ENCODE measurements at regions not wholly inside any gene's neighbourhood (a gene's known extent, or its start where the extent isn't known, plus 50 kb on each side); places are given as distances from the start of the nearest gene placed in this dataset.
"Not testable (repeated sequence)": the region's sequence is repeated elsewhere in the genome, so short reads cannot be mapped to it uniquely, and the experiment has no call there.

DNA sequence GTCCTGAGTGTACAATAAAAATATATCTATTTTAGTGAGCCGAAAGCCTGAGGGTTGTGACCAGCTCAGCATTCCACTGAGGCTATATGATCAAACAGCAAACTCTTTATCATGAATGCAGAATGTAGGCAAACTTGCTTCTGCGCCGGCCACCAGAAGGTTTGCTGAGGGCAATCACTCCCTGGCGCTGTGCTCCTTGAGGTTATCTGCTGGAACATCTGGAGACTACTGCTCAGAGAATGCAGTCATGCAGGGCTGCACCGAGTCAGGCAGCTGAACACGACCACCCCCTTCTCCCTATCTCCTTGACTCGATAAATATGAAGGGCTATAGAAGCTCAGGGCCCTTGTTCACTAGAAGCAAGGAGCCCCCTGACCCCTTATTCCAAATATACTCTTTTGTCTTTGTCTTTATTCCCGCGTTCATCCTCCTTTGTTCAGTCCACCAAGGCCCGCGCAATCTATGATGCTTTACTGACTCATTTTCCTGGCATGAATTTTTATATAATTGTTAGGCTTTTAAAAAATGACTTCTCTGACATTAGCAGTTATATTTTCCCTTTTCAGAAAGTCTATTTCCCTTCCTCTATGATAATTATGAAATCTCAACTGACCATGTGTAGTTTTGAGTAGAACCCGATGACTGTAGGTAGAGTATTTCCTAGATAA, 1089.3 kb downstream of the SLC16A7 start:
- H3K4me3 ChIP-seq (ENCODE audit: low read length), result no peak overlapping the region
- H3K9ac ChIP-seq (ENCODE audit: low read length), result no peak overlapping the region
- H3K27ac ChIP-seq (ENCODE audit: low read depth, low read length), result no peak overlapping the region

GRCh38 chr12:60689137-60689536, 1093.3 kb downstream of the SLC16A7 start:
- no peaks in the 10 kb centered on the region for H3K36me3 ChIP-seq (ENCODE audit: control insufficient read depth, insufficient read depth, low read length)

More for the DNA sequence above, 1089.3 kb downstream of the SLC16A7 start:
- no peaks in the 10 kb centered on the region for H3K36me3 ChIP-seq (ENCODE audit: control insufficient read depth, insufficient read depth, low read length)
- no peaks in the 10 kb centered on the region for H3K4me1 ChIP-seq (ENCODE audit: control insufficient read depth, insufficient read depth, low read length)
- H3K27me3 ChIP-seq (ENCODE audit: control insufficient read depth, insufficient read depth, low read length), result no peaks in the 10 kb centered on the region

DNA sequence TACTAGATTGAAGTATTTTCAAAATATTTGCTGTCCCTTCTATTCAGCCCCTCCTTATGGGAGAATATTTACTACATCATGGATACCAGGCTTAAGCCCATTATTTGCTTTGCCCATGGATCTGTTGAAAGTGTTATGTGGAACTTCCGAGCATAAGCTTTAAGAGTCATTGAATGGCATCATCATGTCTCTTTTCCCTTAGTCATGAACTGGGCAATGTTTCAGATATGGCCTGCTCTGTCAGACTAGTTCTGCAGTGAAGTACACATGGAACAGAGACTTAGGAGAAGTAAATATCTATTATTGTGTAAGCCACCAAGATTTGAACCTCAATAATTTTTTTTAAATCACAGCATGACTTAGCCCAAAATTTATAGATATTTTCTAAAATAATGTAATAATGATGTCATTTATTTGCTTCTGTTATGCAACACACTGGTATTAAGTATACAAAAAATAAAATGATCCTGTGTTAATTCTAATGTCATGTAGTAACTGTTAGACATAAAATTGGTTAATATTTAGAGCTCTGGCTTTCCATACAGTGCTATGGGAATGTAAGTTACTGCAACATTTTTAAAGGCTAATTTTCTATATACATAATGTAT, 1097.3 kb downstream of the SLC16A7 start:
- Histone ChIP-seq H3K36me3 (ENCODE audit: control insufficient read depth, insufficient read depth, low read length) (no peaks in the 10 kb centered on the region), H3K9ac (ENCODE audit: low read length) (no peak overlapping the region), H3K4me3 (ENCODE audit: low read length) (no peak overlapping the region), H3K27ac (ENCODE audit: low read depth, low read length) (no peak overlapping the region), H3K27me3 (ENCODE audit: control insufficient read depth, insufficient read depth, low read length) (no peaks in the 10 kb centered on the region), H3K4me1 (ENCODE audit: control insufficient read depth, insufficient read depth, low read length) (no peaks in the 10 kb centered on the region)

More at GRCh38 chr12:60689137-60689536, 1093.3 kb downstream of the SLC16A7 start:
- no peak overlapping the region for H3K4me3 ChIP-seq (ENCODE audit: low read length)
- no peaks in the 10 kb centered on the region for H3K4me1 ChIP-seq (ENCODE audit: control insufficient read depth, insufficient read depth, low read length)
- H3K27ac ChIP-seq (ENCODE audit: low read depth, low read length), result no peak overlapping the region
- no peak overlapping the region for H3K9ac ChIP-seq (ENCODE audit: low read length)
- H3K27me3 ChIP-seq (ENCODE audit: control insufficient read depth, insufficient read depth, low read length), result no peaks in the 10 kb centered on the region

GRCh38 chr12:60704171-60704914, 1108.5 kb downstream of the SLC16A7 start:
- no peak overlapping the region for H3K9ac ChIP-seq (ENCODE audit: low read length)
- H3K27ac ChIP-seq (ENCODE audit: low read depth, low read length), result no peak overlapping the region
- no peaks in the 10 kb centered on the region for H3K36me3 ChIP-seq (ENCODE audit: control insufficient read depth, insufficient read depth, low read length)
- H3K4me3 ChIP-seq (ENCODE audit: low read length), result no peak overlapping the region
- no peaks in the 10 kb centered on the region for H3K27me3 ChIP-seq (ENCODE audit: control insufficient read depth, insufficient read depth, low read length)
- H3K4me1 ChIP-seq (ENCODE audit: control insufficient read depth, insufficient read depth, low read length), result no peaks in the 10 kb centered on the region

- Histone ChIP-seq H3K4me3 (ENCODE audit: low read length) (no peak overlapping the region), H3K9ac (ENCODE audit: low read length) (no peak overlapping the region), H3K36me3 (ENCODE audit: control insufficient read depth, insufficient read depth, low read length) (no peaks in the 10 kb centered on the region), H3K27ac (ENCODE audit: low read depth, low read length) (no peak overlapping the region), H3K27me3 (ENCODE audit: control insufficient read depth, insufficient read depth, low read length) (no peaks in the 10 kb centered on the region), H3K4me1 (ENCODE audit: control insufficient read depth, insufficient read depth, low read length) (no peaks in the 10 kb centered on the region)
Measured at GRCh38 chr12:60710246-60710645, 1114.4 kb downstream of the SLC16A7 start.

DNA sequence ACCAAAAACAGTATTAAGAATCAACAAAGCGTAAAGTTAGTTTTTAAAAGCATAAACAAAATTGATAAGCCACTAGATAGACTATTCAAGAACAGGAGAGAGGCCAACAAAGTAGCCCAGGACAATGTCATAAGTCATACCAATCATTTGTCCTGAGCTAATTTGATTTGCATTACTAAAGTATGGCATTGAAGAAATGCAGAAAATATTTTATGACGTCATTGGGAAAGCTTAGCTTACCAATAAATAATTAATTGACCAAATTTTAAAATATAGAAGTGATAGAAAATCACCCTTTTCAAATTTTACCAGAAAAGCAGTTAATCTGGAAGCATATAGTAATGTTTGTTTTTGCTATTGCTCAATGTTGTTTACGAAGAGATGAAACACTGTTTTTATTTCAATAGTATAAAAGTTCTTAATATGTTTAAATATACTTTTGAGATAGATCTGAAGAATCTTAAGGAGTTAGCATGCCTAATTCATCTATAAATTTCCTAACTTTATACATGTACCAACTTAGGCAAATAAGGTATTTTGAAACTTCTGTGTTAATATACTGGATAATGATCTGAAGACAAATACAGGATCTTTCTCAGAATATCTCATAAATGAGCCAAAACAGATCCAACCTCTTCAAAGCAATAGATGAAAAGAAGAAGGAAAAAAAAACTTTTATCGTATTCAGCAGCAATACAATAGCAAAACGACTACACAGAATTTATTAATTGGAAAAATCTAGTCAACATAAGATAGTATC, 1118.5 kb downstream of the SLC16A7 start:
- no peaks in the 10 kb centered on the region for H3K4me1 ChIP-seq (ENCODE audit: control insufficient read depth, insufficient read depth, low read length)
- H3K4me3 ChIP-seq (ENCODE audit: low read length), result no peak overlapping the region
- H3K9ac ChIP-seq (ENCODE audit: low read length), result no peak overlapping the region
- no peaks in the 10 kb centered on the region for H3K27me3 ChIP-seq (ENCODE audit: control insufficient read depth, insufficient read depth, low read length)
- no peaks in the 10 kb centered on the region for H3K36me3 ChIP-seq (ENCODE audit: control insufficient read depth, insufficient read depth, low read length)
- no peak overlapping the region for H3K27ac ChIP-seq (ENCODE audit: low read depth, low read length)

DNA sequence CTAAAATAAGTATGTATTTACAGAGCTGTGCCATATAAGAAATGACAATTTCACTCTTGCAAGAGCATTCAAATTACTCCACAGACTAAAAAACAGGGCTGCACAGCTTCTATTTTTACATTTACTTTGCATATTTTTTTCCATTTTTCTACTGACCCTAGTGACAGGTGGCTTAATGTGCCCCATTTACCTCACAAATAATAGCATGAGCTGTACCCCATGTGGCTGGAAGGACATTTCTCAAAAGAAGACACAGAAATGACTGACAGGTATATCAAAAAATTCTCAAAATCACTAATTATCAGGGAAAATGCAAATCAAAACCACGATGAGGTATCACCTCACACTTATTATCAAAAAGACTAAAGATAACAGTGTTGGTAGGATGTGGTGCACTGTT, 1128.6 kb downstream of the SLC16A7 start:
- H3K4me1 ChIP-seq (ENCODE audit: control insufficient read depth, insufficient read depth, low read length), result no peaks in the 10 kb centered on the region
- H3K4me3 ChIP-seq (ENCODE audit: low read length), result no peak overlapping the region
- no peak overlapping the region for H3K27ac ChIP-seq (ENCODE audit: low read depth, low read length)
- H3K27me3 ChIP-seq (ENCODE audit: control insufficient read depth, insufficient read depth, low read length), result no peaks in the 10 kb centered on the region
- no peaks in the 10 kb centered on the region for H3K36me3 ChIP-seq (ENCODE audit: control insufficient read depth, insufficient read depth, low read length)
- H3K9ac ChIP-seq (ENCODE audit: low read length), result no peak overlapping the region

DNA sequence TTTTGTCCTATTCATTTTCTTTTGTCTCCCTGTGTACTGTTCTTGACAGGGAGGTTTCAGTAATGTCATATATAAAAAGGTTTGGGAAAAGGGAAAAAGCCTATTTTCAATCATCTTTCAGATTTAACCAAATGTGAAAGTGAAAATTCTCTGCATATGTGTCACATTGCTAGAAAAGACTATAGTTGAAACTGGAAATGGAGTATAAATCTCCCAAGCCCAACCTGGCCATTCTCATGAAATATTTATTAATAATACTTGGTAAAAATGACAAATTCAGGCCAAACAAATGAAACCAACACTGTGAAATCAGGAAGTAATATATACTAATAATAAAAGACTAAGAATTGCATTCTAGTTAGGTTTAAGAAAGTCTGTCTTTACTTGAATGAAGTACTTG, 1129.2 kb downstream of the SLC16A7 start:
- Histone ChIP-seq H3K36me3 (ENCODE audit: control insufficient read depth, insufficient read depth, low read length) (no peaks in the 10 kb centered on the region), H3K4me3 (ENCODE audit: low read length) (no peak overlapping the region), H3K27me3 (ENCODE audit: control insufficient read depth, insufficient read depth, low read length) (no peaks in the 10 kb centered on the region), H3K4me1 (ENCODE audit: control insufficient read depth, insufficient read depth, low read length) (no peaks in the 10 kb centered on the region), H3K9ac (ENCODE audit: low read length) (no peak overlapping the region), H3K27ac (ENCODE audit: low read depth, low read length) (no peak overlapping the region)

GRCh38 chr12:60752589-60752988, 1156.8 kb downstream of the SLC16A7 start:
- Histone ChIP-seq H3K4me3 (ENCODE audit: low read length) (no peak overlapping the region), H3K36me3 (ENCODE audit: control insufficient read depth, insufficient read depth, low read length) (no peaks in the 10 kb centered on the region), H3K27me3 (ENCODE audit: control insufficient read depth, insufficient read depth, low read length) (no peaks in the 10 kb centered on the region), H3K27ac (ENCODE audit: low read depth, low read length) (no peak overlapping the region), H3K4me1 (ENCODE audit: control insufficient read depth, insufficient read depth, low read length) (no peaks in the 10 kb centered on the region), H3K9ac (ENCODE audit: low read length) (no peak overlapping the region)

- Histone ChIP-seq H3K4me3 (ENCODE audit: low read length) (no peak overlapping the region), H3K9ac (ENCODE audit: low read length) (no peak overlapping the region), H3K27me3 (ENCODE audit: control insufficient read depth, insufficient read depth, low read length) (no peaks in the 10 kb centered on the region), H3K36me3 (ENCODE audit: control insufficient read depth, insufficient read depth, low read length) (no peaks in the 10 kb centered on the region), H3K4me1 (ENCODE audit: control insufficient read depth, insufficient read depth, low read length) (no peaks in the 10 kb centered on the region), H3K27ac (ENCODE audit: low read depth, low read length) (no peak overlapping the region)
Measured at GRCh38 chr12:60758224-60758623, 1162.4 kb downstream of the SLC16A7 start.

GRCh38 chr12:60760965-60761364, 1165.1 kb downstream of the SLC16A7 start:
- no peak overlapping the region for H3K9ac ChIP-seq (ENCODE audit: low read length)
- no peak overlapping the region for H3K4me3 ChIP-seq (ENCODE audit: low read length)
- no peak overlapping the region for H3K27ac ChIP-seq (ENCODE audit: low read depth, low read length)
- H3K27me3 ChIP-seq (ENCODE audit: control insufficient read depth, insufficient read depth, low read length), result no peaks in the 10 kb centered on the region
- no peaks in the 10 kb centered on the region for H3K36me3 ChIP-seq (ENCODE audit: control insufficient read depth, insufficient read depth, low read length)
- no peaks in the 10 kb centered on the region for H3K4me1 ChIP-seq (ENCODE audit: control insufficient read depth, insufficient read depth, low read length)

DNA sequence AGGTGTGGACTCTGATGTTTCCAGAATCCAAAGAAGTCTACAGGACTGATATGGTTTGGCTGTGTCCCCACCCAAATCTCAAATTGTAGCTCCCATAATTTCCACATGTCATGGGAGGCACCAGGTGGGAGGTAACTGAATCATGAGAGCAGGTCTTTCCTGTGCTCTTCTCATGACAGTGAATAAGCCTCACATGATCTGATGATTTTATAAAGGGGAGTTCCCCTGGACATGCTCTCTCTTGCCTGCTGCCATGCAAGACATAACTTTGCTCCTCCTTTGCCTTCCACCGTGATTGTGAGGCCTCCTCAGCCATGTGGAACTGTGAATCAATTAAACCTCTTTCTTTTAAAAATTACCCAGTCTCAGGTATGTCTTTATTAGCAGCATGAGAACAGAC, 1205.3 kb downstream of the SLC16A7 start:
- not testable (repeated sequence) for H3K4me3 ChIP-seq (ENCODE audit: low read length); H3K4me1 ChIP-seq (ENCODE audit: control insufficient read depth, insufficient read depth, low read length)

More for the DNA sequence above, 1205.3 kb downstream of the SLC16A7 start:
- not testable (repeated sequence) for H3K27me3 ChIP-seq (ENCODE audit: control insufficient read depth, insufficient read depth, low read length); H3K36me3 ChIP-seq (ENCODE audit: control insufficient read depth, insufficient read depth, low read length); H3K27ac ChIP-seq (ENCODE audit: low read depth, low read length); H3K9ac ChIP-seq (ENCODE audit: low read length)
